ENCODE measurements at regions not wholly inside any gene's neighbourhood (a gene's known extent, or its start where the extent isn't known, plus 50 kb on each side); places are given as distances from the start of the nearest gene placed in this dataset.

DNA sequence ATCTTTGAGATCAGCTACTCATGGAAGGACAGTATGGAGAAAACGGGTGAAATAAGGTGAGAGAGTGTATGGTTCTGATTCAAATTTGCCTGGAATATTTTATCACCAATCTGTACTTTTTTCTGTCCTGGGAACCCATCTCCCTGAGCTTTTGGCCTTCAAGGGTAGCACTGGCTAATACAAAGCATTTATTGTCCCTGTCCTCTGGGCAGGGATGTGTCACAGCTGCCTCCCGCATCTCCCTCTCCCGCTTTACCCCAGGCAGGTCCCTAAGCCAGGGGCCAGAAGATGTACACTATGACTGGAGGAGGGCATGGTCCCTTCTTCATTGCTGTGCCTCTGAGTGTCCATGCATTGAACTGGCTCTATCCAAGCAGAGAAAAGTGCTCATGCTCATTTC is 201.7 kb upstream of the CHRNA7 start:
- no peak for TF ChIP-seq KAT2A (conservative IDR thresholded peaks at IDR 0.05; ENCODE audit: control insufficient read depth, low read depth, low read length)
- TF ChIP-seq SREBF2 (IDR thresholded peaks at IDR 0.05; ENCODE audit: low read length), result no peak
- TF ChIP-seq CEBPB (IDR thresholded peaks at IDR 0.05; ENCODE audit: borderline replicate concordance in 1 of 2, low read depth in 2 of 2, low read length in 2 of 2), result no peak
- no TSS peak for BruUV-seq (replicated peaks)
- Histone ChIP-seq H3K9me3 (replicated peaks; ENCODE audit: control insufficient read depth, insufficient read depth, low read length) (no peaks in the 10 kb centered on the region), H3K27me3 (replicated peaks in 1 of 2; ENCODE audit: control insufficient read depth in 2 of 2, insufficient read depth in 2 of 2, low read length in 1 of 2) (no peaks in the 10 kb centered on the region), H3K4me1 (ENCODE audit: control insufficient read depth, insufficient read depth, low read length) (no peaks in the 10 kb centered on the region), H2AFZ (ENCODE audit: control insufficient read depth, low read depth, low read length) (no peak overlapping the region), H3K4me3 (no peak overlapping the region), H3K79me2 (ENCODE audit: control insufficient read depth, insufficient read depth, low read length) (no peaks in the 10 kb centered on the region), H4K20me1 (ENCODE audit: control insufficient read depth, insufficient read depth) (no peaks in the 10 kb centered on the region), H3K4me2 (ENCODE audit: control insufficient read depth, insufficient read depth) (no peak overlapping the region), H3K36me3 (ENCODE audit: control insufficient read depth in 2 of 2, insufficient read depth in 2 of 2, low read length in 1 of 2) (no peaks in the 10 kb centered on the region), H3K9ac (ENCODE audit: control insufficient read depth, insufficient read depth, low read length) (no peak overlapping the region), H3K27ac (ENCODE audit: control insufficient read depth, insufficient read depth) (no peak overlapping the region)
- RAD21 ChIA-PET (ENCODE audit: unreplicated experiment), result no interaction called here
- WGBS (ENCODE audit: insufficient coverage, insufficient replicate concordance, low lambda C conversion rate, missing lambda C conversion rate), result 37% methylated on average over 3 of the region's 3 CpGs
- DNase-seq (ENCODE audit: low read depth, low spot score), result no peak
- FAIRE-seq, result no peak
- intact Hi-C loops (cut with micrococcal nuclease; ENCODE audit: unreplicated experiment), result no loop called here
- CTCF ChIA-PET, result no interaction called here
- no peak for ATAC-seq
- POLR2A ChIA-PET, result no interaction called here
- in situ Hi-C loops (cut with MboI), result no loop called here
- SMC1A ChIA-PET (ENCODE audit: uncharacterized antibody, unreplicated experiment), result interaction anchor here (0.6 kb wide), 1 partner anchor 158 kb away, joined by 3 read pairs; no protein-coding TSS in a partner anchor

- ChIA-PET RAD21 (ENCODE audit: unreplicated experiment) (no interaction called here), POLR2A (no interaction called here)
- TF ChIP-seq STAT3 (IDR thresholded peaks at IDR 0.05; ENCODE audit: low read depth, low read length), result no peak
- TF ChIP-seq BCLAF1 (IDR thresholded peaks at IDR 0.05), result no peak
- no peak for TF ChIP-seq TARDBP (IDR thresholded peaks at IDR 0.05; ENCODE audit: borderline replicate concordance)
- no peak for TF ChIP-seq SMAD5 (IDR thresholded peaks at IDR 0.05; ENCODE audit: low read depth)
- no peak for TF ChIP-seq RUNX3 (IDR thresholded peaks at IDR 0.05; ENCODE audit: low read length)
- TF ChIP-seq EP300 (IDR thresholded peaks at IDR 0.05; ENCODE audit: borderline replicate concordance in 1 of 2, control insufficient read depth in 1 of 2, low read depth in 2 of 2, low read length in 2 of 2), result no peak
- TF ChIP-seq NFYB (IDR thresholded peaks at IDR 0.05; ENCODE audit: insufficient read depth, low read depth, low read length), result no peak
- no peak for TF ChIP-seq MXI1 (IDR thresholded peaks at IDR 0.05; ENCODE audit: low read depth, low read length)
- no peak for TF ChIP-seq MEF2A (IDR thresholded peaks at IDR 0.05; ENCODE audit: insufficient read depth, low read depth, low read length)
- TF ChIP-seq SMAD1 (IDR thresholded peaks at IDR 0.05; ENCODE audit: low read depth, partially characterized antibody), result no peak
Measured at GRCh38 chr15:31830591-31830990, 199.7 kb upstream of the CHRNA7 start.

More at GRCh38 chr15:31830591-31830990, 199.7 kb upstream of the CHRNA7 start:
- Histone ChIP-seq H2AFZ (ENCODE audit: control insufficient read depth, low read depth, low read length) (no peak overlapping the region), H3K79me2 (ENCODE audit: control insufficient read depth, insufficient read depth, low read length) (no peaks in the 10 kb centered on the region), H3K9ac (ENCODE audit: control insufficient read depth, insufficient read depth, low read length) (no peak overlapping the region), H3K27me3 (replicated peaks in 1 of 2; ENCODE audit: control insufficient read depth in 2 of 2, insufficient read depth in 2 of 2, low read length in 1 of 2) (peaks cover 0 to 2% of the 10 kb centered on the region in 2 experiments; a peak in 1 of 4 replicates), H3K4me3 (no peak overlapping the region), H4K20me1 (ENCODE audit: control insufficient read depth, insufficient read depth) (no peaks in the 10 kb centered on the region), H3K4me2 (ENCODE audit: control insufficient read depth, insufficient read depth) (no peak overlapping the region), H3K4me1 (ENCODE audit: control insufficient read depth, insufficient read depth, low read length) (no peaks in the 10 kb centered on the region), H3K9me3 (replicated peaks; ENCODE audit: control insufficient read depth, insufficient read depth, low read length) (no peaks in the 10 kb centered on the region), H3K27ac (ENCODE audit: control insufficient read depth, insufficient read depth) (no peak overlapping the region), H3K36me3 (ENCODE audit: control insufficient read depth in 2 of 2, insufficient read depth in 2 of 2, low read length in 1 of 2) (no peaks in the 10 kb centered on the region)
- ChIA-PET CTCF (no interaction called here), SMC1A (ENCODE audit: uncharacterized antibody, unreplicated experiment) (interaction anchor here (0.5 to 0.6 kb wide), 2 partner anchors 316 to 1405 kb away, joined by 3 read pairs; no protein-coding TSS in a partner anchor)
- 0% methylated on average over 1 of the region's 1 CpG for WGBS (ENCODE audit: insufficient coverage, insufficient replicate concordance, low lambda C conversion rate, missing lambda C conversion rate)
- no TSS peak for BruUV-seq (replicated peaks)
- in situ Hi-C loops (cut with MboI), result loop anchor here (5.0 kb wide), 1 partner anchor 48 kb away; no protein-coding TSS in a partner anchor
- intact Hi-C loops (cut with micrococcal nuclease; ENCODE audit: unreplicated experiment), result no loop called here
- ATAC-seq, result no peak
- FAIRE-seq, result no peak
- no peak for DNase-seq (ENCODE audit: low read depth, low spot score)

Measured in GM12878 (cell line).